A172 (cell line): ENCODE measurements at regions not wholly inside any gene's neighbourhood (a gene's known extent, or its start where the extent isn't known, plus 50 kb on each side); places are given as distances from the start of the nearest gene placed in this dataset.
A peak's percentile ranks its signal among the peaks of the same experiment; 100 is the strongest.

ENCODE experiments used
- DNase-seq: peaks from one replicate; pipeline ENCODE4 v3.0.0-alpha.2; 2015; ENCODE audit warnings: low spot score

GRCh38 chr9:92185681-92186080 is 70.5 kb upstream of the SPTLC1 start:
- no peak for DNase-seq

DNA sequence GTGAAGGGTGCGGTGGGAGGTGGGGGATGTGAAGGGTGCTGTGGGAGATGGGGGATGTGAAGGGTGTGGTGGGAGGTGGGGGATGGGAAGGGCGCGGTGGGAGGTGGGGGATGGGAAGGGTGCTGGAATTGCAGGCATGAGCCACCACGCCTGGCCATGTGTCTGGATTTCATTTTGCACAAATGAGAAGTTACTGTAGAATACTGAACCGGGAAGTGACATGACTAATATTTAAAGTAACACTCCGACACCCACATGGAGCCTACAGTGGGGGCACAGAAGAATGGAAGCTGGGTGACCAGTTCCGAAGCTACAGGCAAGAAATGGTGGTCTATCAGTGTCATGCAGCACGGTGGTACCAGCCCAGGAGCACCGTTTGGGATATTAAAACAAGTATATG is 69.9 kb upstream of the SPTLC1 start:
- no peak for DNase-seq

GRCh38 chr9:92184041-92184564 is 68.9 kb upstream of the SPTLC1 start:
- DNase-seq: no peak

DNA sequence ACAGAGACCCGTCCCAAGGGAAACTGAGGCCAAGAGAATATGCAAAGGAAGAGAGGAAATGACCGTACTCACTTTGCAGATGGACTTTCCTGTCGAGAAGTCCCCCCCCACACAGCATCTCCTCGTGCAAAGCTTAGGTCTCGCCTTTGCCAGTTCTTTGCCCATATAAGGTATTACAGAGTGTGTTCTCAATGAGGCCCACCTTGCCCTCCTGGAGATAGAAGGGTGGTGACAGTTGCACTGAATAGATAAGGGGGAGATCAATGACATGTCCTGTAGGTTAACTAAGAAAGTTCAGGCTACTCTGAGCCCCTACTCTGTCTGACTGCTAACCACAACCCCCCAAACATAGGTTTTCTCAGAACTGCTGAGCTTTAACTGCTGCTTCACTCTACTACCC is 68.2 kb upstream of the SPTLC1 start:
- DNase-seq: no peak

- no peak for DNase-seq
Measured at GRCh38 chr9:92181296-92181695, 66.1 kb upstream of the SPTLC1 start.

DNA sequence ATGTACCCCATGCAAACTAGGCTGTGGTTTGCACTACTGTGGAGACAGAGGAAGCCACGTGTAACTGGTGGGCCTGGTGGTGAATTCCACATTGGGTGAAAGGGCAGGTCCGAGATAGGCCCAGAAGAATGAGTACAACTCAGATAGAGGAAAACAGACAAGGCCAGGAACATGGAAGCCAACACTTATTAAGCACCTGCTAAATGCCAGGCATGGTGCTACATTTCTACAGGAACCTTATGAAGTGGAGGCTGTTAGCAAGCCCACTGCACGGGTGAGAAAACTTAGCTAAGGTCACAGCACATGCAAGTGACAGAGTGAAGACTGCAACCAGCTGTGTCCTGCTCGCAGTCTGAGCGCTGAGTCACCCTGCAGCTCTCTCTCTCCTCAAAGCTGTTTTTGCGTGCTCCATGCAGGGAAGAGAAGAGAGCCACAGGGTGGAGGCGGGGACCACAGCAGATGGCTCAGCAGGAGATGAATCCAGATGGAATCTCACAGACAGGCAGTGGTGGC is 65.5 kb upstream of the SPTLC1 start:
- peak; percentile 73 for DNase-seq

DNA sequence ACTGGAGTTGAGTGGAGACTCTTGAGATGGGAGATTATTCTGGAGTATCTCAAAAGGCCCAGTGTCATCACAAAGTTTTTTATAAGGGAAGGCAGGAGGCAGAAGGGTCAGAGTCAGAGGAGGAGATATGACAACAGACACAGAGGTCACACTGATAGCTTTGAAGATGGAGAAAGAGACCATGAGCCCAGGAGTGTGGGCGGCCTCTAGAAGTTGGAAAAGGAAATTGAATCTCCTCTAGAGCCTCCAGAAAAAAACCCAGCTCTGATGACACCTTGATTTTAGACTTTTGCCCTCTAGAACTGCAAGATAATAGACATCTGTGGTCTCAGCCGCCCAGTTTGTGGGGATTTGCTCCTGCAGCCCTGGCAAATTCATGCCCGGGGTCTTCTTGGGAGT is 64.8 kb upstream of the SPTLC1 start:
- no peak for DNase-seq

- no peak for DNase-seq
Measured at GRCh38 chr9:92179286-92180001, 64.2 kb upstream of the SPTLC1 start.

DNA sequence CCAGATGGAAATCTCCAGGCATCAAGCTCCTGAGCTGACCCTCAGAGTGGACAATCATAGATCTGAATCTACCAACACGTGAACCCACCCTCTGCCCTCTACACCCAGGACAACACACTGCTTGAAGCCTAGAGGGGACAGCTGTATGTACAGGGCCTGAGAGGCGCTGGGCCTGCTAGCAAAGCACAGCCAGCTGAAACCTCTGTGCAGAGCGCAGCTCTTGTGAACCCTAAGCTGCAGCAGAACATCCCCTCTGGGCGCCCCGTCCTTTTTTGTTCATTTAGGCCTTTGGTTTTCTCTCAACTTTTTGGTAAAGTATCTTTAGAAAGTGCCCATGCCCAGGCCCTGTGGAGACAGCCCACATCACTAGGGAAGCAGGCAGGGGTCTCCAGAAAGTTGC is 62.4 kb upstream of the SPTLC1 start:
- no peak for DNase-seq

- no peak for DNase-seq
Measured at GRCh38 chr9:92176800-92177185, 61.6 kb upstream of the SPTLC1 start.

GRCh38 chr9:92176068-92176799 is 61.0 kb upstream of the SPTLC1 start:
- DNase-seq: no peak

DNA sequence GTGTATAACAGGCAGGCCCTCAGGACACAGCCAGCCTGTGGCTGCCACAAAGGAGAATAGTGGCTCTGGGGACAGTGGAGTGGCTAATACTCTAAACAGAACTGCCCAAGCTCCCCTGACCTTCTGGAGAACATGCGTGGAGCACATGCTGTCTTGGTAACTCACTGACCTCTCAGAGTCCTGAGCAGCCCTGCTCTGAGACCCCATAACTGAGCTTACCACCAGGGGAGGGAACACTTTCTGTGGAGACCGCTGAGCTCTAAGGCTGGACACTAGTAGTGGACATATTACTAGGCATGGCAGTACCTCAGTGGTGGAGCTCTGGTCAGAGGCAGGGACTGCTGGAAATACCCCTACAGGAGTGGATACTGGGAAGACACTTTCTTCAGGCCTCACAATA is 60.2 kb upstream of the SPTLC1 start:
- no peak for DNase-seq

DNA sequence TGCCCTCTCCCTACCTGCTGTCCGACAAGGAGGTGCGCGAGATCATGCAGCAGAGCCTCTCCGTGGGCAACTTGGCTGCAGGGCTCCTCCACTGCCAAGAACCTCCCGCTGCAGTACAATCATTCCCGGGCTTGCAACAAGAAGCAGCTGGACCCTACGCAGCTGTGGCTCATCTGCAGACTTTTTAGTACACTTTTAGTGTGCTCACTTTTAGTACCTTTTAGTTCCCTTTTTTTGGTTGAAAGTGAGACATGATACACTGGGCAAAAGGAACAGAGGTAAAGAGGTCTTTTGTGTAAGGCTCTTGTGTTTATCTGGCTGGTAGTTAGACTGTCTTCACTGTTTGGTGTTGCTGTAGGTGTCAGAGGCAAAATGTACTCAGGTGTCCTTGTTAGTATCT is 58.1 kb upstream of the SPTLC1 start:
- no peak for DNase-seq

DNA sequence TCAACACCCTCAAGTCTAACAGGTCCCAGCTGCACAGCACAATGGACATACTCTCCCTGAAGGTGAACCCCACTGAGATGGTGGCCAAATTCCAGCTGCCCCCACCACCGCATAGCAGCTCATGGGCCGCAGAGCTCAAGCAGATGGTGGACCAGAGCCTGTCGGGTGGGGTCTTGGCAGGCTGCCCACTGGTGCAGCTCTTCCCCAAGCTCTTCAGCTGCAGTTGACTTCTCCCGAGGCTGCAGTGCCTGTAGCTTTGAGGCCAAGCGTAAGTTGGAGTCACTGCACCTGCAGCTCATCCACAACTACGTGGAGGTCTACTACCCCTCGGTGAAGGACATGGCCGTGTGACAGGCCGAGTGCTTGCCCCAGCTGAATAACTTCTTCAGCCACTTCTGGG is 56.6 kb upstream of the SPTLC1 start:
- DNase-seq: no peak

GRCh38 chr9:92171281-92171680 is 56.1 kb upstream of the SPTLC1 start:
- no peak for DNase-seq

- no peak for DNase-seq
Measured at GRCh38 chr9:92170848-92171247, 55.6 kb upstream of the SPTLC1 start.

GRCh38 chr9:92165484-92165883 is 50.3 kb upstream of the SPTLC1 start:
- DNase-seq: no peak
